Kidney epithelial cell (primary cell): ENCODE measurements at regions not wholly inside any gene's neighbourhood (a gene's known extent, or its start where the extent isn't known, plus 50 kb on each side); places are given as distances from the start of the nearest gene placed in this dataset.
A peak's percentile ranks its signal among the peaks of the same experiment; 100 is the strongest.

Source experiments
- DNase-seq: peaks from one replicate; pipeline ENCODE4 v3.0.0-alpha.2; 2010; ENCODE audit warnings: low read depth
- H3K27me3 ChIP-seq: 2 replicates; pipeline ENCODE4 v1.6.0; 2011; ENCODE audit warnings: low read length; ENCODE audit not compliant: control insufficient read depth, insufficient read depth
- H3K36me3 ChIP-seq: 2 replicates; pipeline ENCODE4 v1.5.1; 2011; ENCODE audit warnings: low read length; ENCODE audit not compliant: control insufficient read depth, insufficient read depth
- H3K4me3 ChIP-seq: 2 replicates; pipeline ENCODE4 v1.5.1; 2011; ENCODE audit warnings: low read depth, mild to moderate bottlenecking, control low read depth, low read length
- TF ChIP-seq, protein P1 (sequence below): IDR thresholded peaks from 2 replicates; pipeline ENCODE4 v1.5.1; 2011; ENCODE audit warnings: mild to moderate bottlenecking, moderate library complexity, low read length, control low read depth, inconsistent platforms; ENCODE audit not compliant: insufficient read depth, poor library complexity, severe bottlenecking

DNA sequence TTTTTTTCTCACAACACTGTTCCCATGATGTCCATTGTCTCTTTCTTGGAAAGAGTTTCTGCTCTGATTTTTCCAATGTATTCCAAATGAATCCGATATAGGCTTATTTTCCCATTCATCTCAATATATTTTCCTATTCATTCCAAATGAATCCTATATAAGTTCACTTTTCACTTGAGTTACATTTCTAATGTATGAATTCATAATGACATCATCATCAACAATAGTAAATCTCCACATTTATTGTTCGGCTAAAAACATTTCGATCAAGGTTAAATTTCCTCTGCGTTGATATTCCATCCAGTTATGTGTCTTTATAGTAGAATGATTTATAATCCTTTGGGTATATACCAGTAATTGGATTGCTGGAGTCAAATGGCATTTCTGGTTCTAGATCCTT lies 76.7 kb upstream of the SLC8A1 start:
- Histone ChIP-seq H3K4me3 (no peak overlapping the region), H3K36me3 (no peaks in the 10 kb centered on the region), H3K27me3 (no peaks in the 10 kb centered on the region)
- TF ChIP-seq, protein P1, sequence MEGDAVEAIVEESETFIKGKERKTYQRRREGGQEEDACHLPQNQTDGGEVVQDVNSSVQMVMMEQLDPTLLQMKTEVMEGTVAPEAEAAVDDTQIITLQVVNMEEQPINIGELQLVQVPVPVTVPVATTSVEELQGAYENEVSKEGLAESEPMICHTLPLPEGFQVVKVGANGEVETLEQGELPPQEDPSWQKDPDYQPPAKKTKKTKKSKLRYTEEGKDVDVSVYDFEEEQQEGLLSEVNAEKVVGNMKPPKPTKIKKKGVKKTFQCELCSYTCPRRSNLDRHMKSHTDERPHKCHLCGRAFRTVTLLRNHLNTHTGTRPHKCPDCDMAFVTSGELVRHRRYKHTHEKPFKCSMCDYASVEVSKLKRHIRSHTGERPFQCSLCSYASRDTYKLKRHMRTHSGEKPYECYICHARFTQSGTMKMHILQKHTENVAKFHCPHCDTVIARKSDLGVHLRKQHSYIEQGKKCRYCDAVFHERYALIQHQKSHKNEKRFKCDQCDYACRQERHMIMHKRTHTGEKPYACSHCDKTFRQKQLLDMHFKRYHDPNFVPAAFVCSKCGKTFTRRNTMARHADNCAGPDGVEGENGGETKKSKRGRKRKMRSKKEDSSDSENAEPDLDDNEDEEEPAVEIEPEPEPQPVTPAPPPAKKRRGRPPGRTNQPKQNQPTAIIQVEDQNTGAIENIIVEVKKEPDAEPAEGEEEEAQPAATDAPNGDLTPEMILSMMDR, result no peak
- no peak for DNase-seq

DNA sequence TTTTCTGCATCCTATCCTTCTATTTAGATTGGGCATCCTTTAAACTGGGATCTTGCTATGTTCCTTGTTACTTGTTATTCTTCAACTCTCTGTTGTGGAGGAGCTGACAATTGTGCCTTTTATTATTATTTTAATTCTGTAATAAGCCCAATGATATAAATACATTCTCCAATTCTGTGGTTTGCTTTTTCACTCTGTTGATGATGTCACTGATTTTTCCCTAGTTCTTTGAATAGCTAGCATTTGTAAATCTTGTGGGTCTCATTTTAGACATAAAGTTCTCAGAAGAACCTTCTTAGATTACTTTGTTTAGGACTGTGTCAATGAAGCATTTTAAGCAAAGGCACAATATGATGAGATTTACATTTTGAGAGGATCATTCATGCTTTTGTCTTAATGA lies 79.5 kb upstream of the SLC8A1 start:
- TF ChIP-seq, protein P1, result no peak
- DNase-seq, result no peak
- no peaks in the 10 kb centered on the region for H3K36me3 ChIP-seq
- H3K4me3 ChIP-seq, result no peak overlapping the region
- no peaks in the 10 kb centered on the region for H3K27me3 ChIP-seq

DNA sequence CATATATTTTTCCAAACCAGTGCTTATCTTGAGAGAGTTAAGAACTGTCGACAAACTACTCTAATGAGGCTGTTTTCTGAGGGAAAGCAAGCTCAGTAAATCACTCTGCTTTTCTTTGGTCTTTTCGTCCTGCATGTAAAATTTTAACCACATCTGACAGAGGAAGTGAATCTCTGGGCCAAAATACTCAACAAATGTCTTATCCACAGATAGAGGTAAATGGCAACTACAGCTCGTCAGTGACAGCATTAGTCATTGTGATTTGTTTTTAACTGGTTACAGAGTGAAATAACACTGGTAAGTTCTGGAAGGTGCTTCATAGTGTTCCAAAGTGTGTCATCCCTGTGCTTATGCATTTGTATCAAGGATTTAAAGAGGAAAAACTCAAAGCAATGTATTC lies 82.6 kb upstream of the SLC8A1 start:
- Histone ChIP-seq H3K4me3 (no peak overlapping the region), H3K36me3 (no peaks in the 10 kb centered on the region), H3K27me3 (no peaks in the 10 kb centered on the region)
- no peak for DNase-seq
- TF ChIP-seq, protein P1, result no peak

DNA sequence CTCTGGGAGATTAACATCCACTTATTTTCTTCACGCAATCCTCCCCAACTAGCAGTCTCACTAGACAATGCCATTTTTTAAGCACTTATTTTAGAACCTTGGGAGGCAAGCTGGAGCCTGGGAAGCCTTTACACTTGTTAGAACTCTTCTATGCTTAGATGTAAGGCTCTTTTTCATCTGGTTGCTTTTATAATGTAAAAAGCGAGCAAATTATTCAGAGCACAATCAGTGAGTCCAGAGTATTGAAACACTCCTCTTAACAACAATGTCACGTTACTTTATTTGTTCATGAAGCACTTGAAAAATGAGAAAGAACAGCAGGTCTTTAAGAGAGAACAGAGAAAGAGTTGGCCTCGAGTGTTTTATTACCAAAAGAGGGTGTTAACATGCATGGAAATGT lies 84.1 kb upstream of the SLC8A1 start:
- TF ChIP-seq, protein P1, result no peak
- no peaks in the 10 kb centered on the region for H3K27me3 ChIP-seq
- no peak overlapping the region for H3K4me3 ChIP-seq
- DNase-seq, result no peak
- no peaks in the 10 kb centered on the region for H3K36me3 ChIP-seq

DNA sequence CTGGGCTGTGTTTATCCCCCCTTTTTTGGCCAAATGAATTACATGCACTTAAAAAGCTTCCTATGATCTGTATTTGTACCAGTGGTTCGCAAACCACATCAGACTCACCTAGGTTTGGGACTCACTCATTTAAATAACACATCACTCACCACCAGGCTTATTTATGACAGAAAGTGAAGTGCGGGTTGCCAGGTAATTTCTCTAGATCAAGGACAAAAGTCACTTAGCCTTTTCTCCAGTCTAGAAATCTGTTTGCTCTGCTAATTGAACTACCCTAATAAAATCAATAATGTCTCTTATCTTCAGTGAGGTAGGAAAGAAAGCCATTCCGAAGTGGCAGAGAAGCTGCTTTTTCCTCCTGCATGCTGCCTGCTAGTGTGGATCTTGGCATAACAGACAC lies 88.1 kb upstream of the SLC8A1 start:
- TF ChIP-seq, protein P1, result no peak
- no peaks in the 10 kb centered on the region for H3K27me3 ChIP-seq
- H3K4me3 ChIP-seq, result no peak overlapping the region
- DNase-seq, result no peak
- no peaks in the 10 kb centered on the region for H3K36me3 ChIP-seq

DNA sequence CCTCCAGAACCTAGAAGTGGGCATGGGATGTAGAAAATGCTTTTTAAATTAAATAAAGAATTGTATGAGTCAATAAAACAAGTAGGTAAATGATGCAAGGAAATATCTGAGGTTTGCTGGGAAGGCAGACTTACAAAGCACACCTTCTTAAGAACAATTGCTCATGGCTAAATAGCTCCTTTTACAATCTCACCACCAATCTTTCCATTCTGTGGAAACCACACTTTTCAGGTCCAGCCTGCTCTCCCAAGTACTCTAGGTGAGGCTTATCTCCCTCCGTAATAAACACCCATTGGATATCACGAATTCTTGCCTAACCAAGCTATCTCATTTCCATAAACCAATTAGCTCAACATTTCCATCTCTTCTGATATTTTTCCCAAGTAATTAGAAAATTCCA lies 91.5 kb upstream of the SLC8A1 start:
- DNase-seq, result peak; percentile 31

More for the DNA sequence above, 91.5 kb upstream of the SLC8A1 start:
- no peaks in the 10 kb centered on the region for H3K36me3 ChIP-seq
- H3K4me3 ChIP-seq, result no peak overlapping the region
- H3K27me3 ChIP-seq, result no peaks in the 10 kb centered on the region
- TF ChIP-seq, protein P1, result no peak
